T-helper 1 cell treated with Interleukin-12 subunit alpha and Interleukin-12 subunit beta and Interleukin-4 antibody, amounts not matched to agents 30 ng/mL and 1 ng/mL, for 36 hours (primary cell): ENCODE measurements at regions not wholly inside any gene's neighbourhood (a gene's known extent, or its start where the extent isn't known, plus 50 kb on each side); places are given as distances from the start of the nearest gene placed in this dataset.
"Not testable (repeated sequence)": the region's sequence is repeated elsewhere in the genome, so short reads cannot be mapped to it uniquely, and the experiment has no call there.

Experiments
- intact Hi-C: fragments of 100-400 bp; cut with micrococcal nuclease; formaldehyde crosslinking; loops from one replicate; pipeline ENCODE4 v1.15.1; 2024

DNA sequence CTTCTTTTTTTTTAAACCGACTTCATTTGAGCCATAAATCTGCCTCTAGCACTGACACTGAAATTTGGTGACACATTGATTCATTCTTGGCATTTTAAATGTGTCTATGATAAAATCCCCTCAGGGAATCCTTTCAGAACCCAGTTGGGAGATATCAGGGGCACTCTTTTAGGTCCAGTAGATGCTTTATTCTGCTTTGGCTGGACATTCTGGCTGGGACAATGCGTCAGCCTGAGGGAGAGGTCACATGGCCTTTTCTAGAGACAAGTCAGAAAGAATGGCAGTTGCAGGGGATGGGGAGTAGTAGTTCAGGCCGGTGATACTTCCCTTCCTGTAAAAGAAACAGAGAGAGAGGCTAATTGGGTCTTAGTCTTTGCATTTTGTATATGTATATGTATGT, 63.1 kb downstream of the TRIM43 start:
- intact Hi-C loops: not testable (repeated sequence)

DNA sequence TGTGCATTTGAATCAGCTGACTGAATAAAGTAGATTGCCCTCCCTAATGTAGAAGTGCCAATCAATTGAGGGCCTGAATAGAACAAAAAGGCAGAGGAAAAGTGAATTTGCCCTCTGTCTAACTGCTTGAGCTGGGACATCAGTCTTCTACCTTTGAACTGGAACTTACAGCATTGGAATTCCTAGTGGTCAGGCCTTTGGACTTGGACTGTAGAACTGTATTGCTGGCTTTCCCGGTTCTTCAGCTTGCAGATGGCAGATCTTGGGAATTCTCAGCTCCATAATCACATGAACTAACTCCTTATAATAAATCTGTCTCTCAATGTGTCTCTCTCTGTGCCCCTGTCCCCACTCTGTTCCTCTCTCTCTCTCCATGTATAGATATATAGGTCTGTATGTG, 64.8 kb downstream of the TRIM43 start:
- intact Hi-C loops: not testable (repeated sequence)

DNA sequence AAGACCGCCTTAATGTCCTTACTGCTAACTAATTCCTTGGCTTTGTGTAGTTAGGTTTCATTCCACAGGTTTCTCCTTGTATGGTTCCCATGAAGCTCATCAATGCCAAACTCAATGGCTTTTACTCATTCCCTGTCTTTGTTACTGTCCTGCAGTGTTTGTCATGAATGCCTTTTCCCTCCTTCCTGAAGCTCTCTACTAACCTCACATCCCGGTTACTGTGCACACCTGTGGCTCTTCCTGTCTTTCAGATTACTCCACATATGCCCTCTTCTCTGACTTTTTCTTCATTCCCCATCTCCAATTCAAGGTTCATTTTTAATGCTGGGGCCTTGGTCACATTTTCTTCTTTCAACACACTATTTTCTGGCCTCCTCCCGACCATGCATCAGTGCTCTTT, 66.1 kb downstream of the TRIM43 start:
- intact Hi-C loops: not testable (repeated sequence)

DNA sequence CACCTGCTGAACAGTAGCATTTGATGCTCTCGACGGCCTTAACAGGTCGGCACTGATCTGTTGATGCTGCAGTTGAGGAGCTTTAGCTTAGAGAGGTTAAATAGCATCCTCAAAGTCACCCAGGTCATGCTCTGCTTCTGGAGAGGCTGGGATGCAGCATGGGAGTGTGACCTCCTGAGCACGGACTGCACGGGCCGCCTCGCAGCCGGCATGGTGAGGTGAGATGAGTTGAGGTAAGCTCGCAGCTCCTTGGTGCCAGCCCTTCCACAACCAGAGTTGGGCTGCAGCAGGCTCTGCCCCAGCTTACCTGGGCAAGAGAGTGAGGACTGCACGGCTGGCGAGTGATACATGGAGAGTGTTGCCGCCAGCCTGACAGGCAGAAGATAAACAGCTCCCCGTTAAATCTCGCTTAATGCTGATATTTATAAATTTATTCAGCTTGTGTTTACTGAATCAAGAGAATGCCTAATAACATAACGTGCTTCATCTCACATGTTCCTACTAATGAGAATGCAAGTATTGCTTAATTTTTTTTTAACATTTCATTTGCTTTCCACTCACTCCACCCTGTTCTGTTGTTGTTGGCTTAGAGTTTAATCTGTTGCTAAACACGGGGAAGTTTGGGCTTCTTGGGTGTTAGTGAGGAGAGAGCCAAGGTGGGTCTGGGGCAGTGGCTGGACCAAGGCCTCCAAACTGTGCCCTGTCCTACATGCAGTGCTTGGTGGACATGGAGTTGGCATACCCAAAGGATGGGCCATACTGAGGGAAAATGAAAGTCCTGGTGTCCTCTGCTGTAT, 69.2 kb downstream of the TRIM43 start:
- intact Hi-C loops: not testable (repeated sequence)

DNA sequence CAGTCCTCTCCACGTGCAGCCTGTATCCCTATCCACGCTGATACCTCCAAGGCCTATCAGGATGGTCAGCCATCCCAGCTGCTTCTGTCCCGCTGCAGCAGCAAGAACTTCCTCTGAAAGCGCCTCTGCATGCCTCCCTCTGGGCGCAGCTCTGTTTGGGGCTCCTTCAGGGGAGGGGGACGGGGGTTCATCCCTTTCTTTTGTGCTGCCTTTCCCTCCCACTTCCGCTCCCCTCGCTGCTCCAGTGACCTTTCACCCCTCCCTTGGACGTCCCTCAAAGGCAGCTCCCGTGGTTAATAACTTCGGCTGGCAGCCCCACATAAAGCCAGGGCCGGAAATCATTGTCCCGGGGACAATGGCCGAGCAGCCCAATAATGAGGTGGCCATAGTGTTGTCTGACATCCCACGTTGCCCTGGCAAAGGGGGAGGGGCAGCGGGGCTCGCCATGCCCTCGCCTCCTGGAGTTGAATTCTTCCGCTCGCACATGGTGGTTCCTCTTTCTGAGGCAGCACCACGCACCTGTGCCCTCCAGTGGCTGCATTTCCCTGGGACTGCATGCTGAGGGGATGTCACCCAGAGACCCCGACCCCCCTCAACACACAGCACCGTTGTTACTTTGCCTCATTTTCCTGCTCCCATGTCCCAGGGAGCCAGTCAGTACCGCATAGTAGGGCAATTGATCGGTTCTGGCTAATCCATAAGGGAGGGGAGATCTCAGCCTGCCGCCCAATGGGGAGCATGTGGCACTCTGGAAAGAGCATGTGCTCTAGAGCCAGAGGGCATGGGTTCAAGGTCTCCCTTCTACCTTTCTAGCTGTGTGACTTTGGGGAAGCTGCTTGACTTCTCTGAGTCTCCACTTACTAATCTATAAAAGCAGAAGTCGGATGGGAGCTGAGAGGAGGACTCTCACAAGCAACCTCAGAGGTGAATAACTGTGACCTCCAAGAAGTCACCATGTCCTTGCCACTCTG, 72.0 kb downstream of the TRIM43 start:
- intact Hi-C loops: not testable (repeated sequence)

DNA sequence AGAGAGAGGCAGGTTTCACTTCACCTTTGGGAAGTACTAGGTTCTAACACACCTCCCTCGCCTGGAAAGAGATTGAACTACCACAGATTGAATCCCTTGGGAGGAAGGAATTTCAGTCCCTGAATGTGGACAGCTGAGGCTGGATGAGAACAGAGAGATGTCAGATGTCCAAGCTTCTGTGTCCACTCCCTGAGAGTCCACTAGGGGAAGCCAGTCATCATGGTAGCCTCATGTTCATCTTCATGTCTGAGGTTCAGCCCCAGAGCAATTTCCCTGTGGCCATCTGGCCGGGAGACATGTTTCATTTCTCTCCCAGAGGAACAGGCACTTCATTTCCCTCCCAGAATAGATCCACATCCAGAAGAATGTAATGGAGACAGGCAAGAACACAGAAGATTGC, 74.8 kb downstream of the TRIM43 start:
- intact Hi-C loops: not testable (repeated sequence)

DNA sequence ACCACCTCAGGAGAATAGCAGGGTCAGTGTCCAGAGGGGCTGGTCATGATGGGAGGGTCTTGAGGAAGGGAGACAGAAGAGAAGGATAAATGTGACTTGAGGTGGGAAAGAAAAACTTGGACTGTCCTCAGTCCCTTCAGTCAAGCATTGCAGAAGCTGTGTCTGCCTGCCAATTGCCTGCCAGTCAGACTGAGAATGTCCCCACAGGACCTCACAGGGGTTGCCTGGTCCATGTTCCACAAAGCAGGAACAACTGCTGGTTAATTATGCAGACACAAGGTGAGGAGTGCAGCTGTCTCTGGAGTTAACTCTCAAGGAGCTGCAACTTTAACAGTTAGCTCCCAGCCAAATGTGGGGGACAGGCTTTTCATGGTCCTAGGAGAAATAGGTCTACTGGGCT, 75.7 kb downstream of the TRIM43 start:
- intact Hi-C loops: no loop called here

DNA sequence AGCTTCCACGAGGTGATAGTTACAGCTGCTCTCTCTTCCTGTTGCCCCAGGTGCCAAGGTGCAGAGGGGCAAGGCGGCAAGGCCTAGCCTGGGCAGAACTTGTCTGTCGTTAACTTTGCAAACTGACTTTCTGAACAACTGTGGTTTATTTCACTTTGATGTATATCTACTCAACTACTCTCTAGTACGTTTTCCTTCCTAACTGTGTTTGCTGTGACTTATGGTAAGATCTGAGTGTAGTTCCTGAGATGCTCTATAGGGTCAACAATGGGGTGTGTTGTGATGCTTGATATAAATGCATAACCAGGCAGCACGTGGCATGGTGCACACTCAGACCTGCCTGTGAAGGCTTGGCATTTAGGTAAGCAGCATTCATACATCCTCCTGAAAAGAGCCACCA, 77.1 kb downstream of the TRIM43 start:
- intact Hi-C loops: not testable (repeated sequence)

DNA sequence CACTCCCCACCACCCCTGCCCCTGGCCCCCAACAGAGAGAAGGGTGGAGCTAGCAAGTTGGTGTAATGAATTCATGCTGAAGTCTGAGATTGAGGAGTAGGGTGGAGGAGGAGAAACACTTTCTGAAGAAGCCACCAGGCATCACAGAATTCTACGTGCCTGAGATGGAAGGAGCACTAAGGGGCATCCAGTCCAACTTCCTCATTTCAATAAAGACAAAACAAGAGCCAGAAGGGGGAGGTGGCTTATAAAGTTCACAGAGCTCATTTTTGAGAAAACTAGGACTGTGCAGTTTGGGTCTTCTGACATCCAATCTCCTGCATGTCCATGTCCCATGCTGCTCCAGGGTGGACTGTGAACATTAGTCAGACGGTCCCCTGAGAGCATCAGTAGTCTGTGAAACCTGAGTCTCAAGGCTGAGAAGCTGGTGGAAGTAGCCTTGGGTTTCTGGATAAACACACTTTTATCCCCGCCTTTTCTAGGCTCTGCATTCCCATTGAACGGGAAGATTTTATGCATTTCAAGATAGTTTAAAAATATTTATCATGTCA, 77.7 kb downstream of the TRIM43 start:
- intact Hi-C loops: no loop called here

GRCh38 chr2:95670167-95670566, 78.4 kb downstream of the TRIM43 start:
- intact Hi-C loops: no loop called here

DNA sequence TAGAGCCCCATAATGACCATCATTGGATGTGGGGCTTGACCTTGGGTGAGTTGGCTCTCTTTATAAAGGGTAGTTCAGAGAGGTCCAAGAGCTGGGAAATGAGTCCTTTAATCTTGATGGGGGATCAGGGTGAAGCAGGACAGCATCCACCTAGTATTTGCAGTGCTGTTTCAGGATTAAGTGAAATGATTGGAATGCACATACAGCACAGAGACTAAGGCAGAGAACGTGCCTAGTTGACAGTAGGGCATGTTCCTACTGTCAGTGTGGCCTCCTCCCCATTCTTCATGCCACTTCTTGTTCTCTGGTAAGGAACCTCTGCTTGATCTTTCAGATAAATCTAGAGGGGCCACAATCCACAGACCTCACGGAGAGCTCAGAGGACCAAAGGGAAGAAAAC, 78.9 kb downstream of the TRIM43 start:
- intact Hi-C loops: no loop called here

DNA sequence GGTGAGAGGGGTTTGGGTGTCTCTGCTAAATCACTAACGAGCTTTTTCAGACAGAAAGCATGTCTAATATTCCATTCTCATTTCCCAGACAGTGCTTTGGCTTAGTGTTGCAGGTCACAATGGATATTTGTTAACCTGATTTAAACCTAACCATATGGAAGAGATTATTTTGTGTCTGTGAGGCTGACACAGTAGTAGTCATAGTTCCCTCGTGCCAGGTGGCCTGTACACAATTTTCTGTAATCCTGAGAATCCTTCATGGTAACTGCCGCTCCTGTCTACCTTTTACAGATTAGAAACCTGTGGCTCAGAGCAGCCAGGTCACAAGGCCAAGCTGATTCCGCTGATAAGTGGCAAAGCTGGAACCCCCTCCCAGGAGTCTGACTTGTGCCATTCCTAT, 79.4 kb downstream of the TRIM43 start:
- intact Hi-C loops: not testable (repeated sequence)

GRCh38 chr2:95671992-95672391, 80.2 kb downstream of the TRIM43 start:
- intact Hi-C loops: not testable (repeated sequence)

DNA sequence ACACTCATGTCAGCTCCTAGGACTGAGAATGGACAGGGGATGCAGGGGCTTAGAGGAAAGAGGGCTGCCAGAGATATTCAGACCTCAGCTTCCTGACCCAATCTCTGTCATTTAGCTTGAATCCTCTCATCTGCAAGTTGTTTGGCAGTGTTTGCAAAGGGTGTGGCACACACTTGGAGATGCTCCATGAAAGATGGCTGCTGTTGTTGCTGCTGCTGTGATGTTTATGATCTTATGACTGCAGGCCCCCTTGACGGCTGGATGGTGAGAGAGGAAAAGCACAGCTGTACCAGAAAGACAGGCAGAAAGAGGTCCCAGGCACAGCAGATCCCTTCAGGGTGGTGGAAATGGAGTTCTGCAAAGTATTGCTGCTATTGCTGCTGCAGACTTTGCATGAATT, 80.7 kb downstream of the TRIM43 start:
- intact Hi-C loops: not testable (repeated sequence)

GRCh38 chr2:95674186-95674585, 82.4 kb downstream of the TRIM43 start:
- intact Hi-C loops: no loop called here

DNA sequence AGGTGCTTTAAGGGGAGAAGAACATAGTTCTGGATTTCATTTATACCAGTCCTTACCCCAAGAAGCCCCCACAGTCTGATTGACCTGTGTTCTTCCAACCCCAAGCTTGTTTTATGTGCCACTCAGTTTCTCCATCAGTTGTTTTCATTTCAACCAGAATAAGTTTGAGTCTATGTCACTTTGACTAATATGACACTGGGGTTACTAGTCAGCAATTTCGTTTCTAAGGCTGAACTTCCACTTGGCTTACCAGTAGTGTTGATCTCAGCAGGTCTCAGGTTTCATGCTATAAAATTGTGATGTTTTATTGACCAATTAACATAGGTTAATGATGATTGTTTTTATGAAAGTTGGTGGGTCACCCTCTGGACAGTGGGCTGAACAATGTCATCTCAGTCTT, 84.8 kb downstream of the TRIM43 start:
- intact Hi-C loops: not testable (repeated sequence)

DNA sequence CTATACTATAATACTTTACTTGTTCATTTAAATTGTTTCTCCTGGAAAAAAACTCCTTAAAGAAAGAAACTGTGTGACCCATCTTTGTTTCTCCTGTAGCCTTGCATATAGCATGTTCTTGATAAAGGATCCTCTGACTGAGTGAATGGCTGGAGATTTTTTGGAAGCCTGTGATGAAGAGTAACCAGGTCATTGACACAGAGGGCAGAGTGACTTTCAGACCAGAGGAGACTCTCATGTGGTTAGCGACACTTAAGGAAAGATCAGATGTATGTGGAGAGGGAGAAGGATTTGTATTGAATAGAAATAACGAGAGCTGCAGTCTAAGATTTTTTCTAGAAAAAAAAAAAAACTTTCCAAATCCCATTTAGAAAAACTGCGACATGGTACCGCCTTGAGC, 85.5 kb downstream of the TRIM43 start:
- intact Hi-C loops: no loop called here

- intact Hi-C loops: not testable (repeated sequence)
Observed at GRCh38 chr2:95677833-95678232, 86.0 kb downstream of the TRIM43 start.

- intact Hi-C loops: not testable (repeated sequence)
Observed at GRCh38 chr2:95681158-95681557, 89.4 kb downstream of the TRIM43 start.

GRCh38 chr2:95681589-95682081, 89.8 kb downstream of the TRIM43 start:
- intact Hi-C loops: not testable (repeated sequence)

GRCh38 chr2:95682889-95683517, 91.2 kb downstream of the TRIM43 start:
- intact Hi-C loops: not testable (repeated sequence)
